Activated CD8-positive, alpha-beta memory T cell treated with anti-CD3 and anti-CD28 coated beads, Interleukin-2, amount 50 U/mL, for 1 hour (primary cell): ENCODE measurements at regions not wholly inside any gene's neighbourhood (a gene's known extent, or its start where the extent isn't known, plus 50 kb on each side); places are given as distances from the start of the nearest gene placed in this dataset.
"Not testable (repeated sequence)": the region's sequence is repeated elsewhere in the genome, so short reads cannot be mapped to it uniquely, and the experiment has no call there.

Source experiments
- DNase-seq: peaks from one replicate; pipeline ENCODE4 v3.0.0-alpha.2; 2020; ENCODE audit errors: extremely low read depth

DNA sequence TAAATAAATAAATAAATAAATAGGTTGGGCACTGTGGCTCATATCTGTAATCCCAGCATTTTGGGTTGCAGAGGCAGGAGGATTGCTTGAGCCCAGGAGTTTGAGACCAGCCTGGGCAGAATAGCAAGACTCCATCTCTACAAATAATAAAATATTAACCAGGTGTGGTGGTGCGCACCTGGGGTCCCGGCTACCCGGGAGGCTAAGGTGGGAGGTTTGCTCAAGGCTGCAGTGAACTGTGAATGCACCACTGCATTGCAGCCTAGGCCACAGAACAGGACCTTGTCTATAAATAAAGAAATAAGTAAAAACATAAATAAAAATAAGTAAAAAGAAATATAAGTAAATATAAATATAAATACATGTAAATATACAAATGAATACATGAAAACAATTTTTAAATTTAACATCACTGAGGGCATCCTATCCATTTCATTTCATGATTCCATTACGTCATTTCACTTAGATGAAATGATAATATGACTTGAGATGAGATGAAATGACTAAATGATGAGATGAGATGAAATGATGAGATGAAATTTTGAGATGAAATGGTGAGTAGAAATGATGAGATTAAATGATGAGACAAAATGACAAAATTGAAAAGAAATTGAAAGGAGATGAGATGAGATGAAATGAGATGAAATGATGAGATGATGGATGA is 233.4 kb downstream of the GOLGA6L6 start:
- not testable (repeated sequence) for DNase-seq

DNA sequence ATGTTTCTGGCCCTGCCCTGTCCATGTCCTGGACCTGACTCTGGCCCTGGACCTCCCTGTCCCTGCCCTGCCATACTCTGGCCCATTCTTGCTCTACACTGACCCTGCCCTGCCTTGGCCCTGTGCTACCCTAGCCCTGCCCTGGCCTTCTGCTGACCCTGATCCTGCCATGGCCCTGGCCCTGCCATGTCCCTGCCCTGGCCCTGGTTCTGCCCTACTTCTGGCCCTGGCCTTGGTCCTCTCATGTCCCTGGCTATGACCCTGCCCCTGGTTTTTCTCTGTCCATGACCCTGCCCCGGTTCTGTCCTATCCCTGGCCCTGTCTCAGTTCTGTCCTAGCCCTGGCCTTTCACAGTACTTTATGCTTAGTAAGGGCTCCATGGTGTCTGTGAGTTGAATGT is 234.5 kb downstream of the GOLGA6L6 start:
- not testable (repeated sequence) for DNase-seq

DNA sequence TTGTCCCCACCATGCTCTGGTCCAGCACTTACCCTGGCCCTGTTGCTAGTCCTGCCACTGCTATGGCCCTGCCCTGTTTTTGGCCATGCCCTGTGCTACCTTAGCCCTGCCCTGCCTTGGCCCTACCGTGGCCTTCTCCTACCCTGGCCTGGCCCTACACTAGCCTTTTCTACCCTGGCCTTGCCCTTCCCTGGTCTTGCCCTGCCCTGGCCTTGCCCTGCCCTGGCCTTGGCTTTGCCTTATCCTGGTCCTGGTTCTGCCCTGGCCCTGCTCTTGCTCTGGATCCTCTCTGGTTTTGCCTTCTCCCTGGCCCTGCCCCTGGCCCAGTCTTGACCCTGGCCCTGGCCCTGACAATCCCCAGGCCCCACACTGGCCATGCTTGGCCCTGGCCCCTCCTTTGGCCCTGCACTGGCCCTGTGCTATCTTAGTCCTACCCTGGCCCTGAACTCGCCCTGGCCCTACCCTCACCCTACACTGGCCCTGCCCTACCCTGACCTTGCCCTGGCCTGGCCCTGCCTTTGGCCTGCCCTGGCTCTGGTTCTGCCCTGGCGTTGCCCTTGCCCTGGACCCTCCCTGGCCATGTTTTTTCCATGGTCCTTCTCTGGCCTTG is 235.0 kb downstream of the GOLGA6L6 start:
- not testable (repeated sequence) for DNase-seq

DNA sequence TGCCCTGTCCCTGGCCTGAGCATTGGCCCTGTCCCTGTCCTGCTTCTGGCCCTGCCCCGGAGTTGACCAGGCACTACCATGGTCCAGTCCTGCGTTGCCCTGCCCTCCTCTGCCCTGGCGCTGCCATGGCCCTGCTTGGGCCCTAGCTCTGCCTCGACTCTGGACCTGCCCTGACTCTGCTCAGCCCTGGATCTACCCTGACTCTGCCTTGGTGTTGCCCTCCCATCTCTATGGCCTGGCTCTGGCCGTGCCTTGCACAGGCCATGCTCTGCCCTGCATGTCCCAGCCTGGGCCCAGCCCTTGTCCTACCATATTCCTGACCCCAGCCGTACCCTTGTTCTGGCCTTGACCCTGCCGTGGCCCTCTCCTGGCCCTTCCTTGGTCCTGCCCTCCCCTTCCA is 235.7 kb downstream of the GOLGA6L6 start:
- DNase-seq, result not testable (repeated sequence)

DNA sequence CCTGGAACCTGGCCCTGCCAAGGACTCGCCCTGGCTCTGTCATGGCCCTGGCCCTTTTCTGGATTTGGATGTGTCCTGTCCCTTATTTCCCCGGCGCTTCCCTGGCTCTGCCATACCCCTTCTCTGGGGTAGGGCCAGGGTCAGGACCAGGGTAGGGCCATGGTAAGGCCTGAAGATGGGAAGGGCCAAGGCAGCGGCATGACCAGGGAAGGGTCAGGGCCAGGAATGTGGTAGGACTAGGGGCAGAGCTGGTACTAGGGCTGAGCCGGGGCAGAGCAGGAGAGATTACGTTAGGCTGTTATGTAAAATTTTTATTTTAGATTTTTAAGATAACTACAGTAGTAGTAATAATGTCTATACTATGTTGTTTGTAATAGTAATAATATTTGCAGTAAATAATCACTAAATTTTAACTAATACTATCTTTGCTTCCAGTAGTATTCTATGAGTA is 236.6 kb downstream of the GOLGA6L6 start:
- DNase-seq, result not testable (repeated sequence)

DNA sequence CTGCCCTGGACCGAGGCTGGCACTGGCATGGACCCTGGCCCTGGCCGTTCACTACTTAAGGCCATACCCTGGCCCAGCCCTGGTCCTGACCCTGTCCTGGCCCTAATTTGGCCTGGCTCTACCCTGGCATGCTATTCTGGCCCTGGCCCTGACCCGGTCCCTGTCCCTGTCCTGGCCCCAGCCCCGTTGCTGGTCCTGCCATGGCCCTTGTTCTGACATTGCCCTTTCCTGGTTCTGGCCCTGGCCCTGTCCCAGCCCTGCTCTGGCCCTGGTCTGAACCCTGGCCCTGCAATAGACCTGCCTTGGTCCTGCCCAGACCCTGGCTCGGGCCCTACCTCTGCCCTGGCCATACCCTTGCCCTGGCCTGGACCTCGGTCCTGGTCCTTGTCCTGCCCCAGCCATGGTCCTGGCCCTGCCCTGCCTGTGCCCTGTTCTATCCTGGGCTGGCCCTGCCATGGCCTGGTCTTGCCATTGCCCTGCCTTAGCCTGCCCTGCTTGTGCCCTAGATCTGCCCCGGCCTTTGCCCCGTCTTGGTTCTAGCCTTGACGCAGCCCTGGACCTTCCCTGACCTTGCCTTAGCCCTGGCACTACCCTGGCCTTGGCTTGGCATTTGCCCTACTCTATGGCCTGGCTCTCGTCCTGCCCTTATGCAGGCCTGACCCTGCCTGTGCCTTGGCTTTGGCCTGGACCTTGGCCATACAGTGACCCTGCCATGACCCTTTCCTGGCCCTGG is 237.2 kb downstream of the GOLGA6L6 start:
- not testable (repeated sequence) for DNase-seq

DNA sequence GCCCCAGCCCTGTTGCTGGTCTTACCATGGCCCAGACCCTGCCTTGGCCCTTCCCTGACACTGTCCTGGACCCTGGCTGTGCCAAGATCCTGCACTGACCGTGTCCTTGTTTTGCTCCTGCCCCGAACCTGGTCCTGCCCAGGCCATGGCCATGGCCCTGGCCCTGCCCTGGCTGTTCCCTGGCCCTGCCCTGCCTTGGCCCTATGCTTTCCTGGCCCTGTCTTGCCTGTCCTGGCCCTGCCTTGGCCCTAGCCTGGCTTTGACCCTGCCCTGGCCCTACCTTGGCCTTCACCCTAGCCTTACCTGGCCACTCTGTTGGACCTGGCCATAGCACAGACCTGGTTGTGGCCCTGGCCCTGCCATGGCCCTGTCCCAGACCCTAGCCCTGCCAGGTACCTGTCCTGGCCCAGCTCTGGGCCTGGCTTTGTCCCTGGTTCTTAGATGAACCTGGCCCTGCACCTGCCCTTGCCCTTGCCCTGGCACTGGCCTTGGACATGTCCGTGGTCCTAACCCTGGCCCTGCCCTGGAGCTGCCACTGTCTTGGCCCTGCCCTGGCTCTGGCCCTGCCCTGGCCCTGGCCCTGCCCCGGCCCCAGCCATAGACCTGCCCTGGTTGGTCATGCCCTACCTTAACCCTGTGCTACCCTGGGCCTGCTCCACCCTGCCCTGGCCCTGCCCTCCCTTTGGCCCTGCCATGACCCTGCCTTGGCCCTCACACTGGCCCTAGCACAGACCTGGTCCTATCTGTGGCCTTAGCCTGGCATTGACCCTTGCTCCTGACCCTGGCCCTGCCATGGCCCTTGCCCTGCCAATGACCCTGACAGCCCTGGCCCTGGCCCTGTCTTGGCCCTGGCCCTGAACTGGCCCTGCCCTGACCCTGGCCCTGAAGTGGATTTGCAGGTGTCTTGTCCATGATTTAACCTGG is 238.1 kb downstream of the GOLGA6L6 start:
- DNase-seq, result not testable (repeated sequence)

DNA sequence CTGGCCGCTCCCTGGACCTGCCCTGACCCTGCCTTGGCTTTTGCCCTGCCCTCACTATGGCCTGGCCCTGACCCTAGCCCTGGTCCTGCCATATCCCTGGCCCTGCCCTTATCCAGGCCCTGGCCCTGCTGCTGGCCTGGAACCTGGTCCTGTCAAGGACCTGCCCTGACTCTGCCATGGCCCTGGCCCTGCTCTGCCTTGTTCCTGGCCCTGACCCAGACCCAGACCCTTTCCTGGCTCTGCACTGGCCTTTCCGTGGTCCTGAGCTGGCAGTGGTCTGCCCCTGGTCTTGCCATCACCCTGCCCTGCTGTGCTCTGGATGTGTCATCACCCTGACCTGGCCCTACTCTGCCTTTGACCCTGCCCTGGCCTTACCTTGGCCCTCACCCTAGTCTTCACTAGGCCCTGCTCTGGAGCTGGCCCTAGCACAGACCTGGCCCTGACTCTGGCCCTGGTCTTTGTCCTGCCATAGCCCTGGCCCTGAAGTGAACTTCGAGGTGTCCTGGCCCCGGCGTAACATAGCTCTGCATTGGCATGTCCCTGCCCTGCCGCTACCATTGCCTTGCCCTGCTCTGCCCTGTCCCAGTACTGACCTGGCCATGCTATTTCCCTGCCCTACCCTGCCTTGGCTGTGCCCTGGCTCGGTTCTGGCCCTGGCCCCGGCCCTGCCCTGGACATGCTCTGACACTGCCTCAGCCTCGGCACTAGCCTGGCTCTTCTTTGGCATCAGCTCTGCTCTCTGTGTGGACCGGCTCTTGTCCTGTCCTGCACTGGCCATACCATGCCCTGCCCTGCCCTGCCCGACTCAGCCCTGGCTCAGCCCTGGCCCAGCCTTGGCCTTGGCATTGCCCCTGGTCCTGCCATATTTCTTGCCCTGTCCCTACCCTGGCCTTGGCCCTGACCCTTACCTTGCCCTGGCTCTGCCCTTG is 239.2 kb downstream of the GOLGA6L6 start:
- not testable (repeated sequence) for DNase-seq

DNA sequence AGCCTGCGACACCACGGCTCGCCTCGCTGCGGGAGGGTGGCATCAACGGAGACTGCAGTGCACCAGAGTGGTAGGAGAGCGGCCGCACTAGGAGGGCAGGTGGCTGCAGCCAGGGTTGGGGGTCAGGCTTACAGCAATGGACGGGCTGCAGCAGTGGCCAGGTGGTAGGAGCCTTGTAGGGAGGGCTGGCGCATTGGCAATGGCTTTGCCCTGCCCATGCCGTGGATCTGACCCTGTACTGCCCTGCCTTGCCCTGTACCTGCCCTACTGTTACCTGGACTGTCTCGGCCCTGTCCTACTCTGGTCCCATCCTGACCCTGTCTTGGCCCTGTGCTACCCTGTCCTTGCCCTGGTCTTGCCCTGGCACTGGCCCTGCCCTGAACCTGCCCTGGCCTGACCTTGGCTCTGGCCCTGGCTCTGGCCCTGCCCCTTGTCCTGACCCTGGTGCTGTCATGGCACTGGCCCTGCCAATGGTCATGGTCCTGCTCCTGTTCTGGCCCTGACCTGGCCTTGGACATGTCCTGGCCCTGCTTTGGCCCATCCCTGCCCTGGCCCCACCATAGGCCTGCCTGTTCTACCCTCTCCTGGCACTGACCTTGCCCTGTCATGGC is 240.0 kb downstream of the GOLGA6L6 start:
- not testable (repeated sequence) for DNase-seq

DNA sequence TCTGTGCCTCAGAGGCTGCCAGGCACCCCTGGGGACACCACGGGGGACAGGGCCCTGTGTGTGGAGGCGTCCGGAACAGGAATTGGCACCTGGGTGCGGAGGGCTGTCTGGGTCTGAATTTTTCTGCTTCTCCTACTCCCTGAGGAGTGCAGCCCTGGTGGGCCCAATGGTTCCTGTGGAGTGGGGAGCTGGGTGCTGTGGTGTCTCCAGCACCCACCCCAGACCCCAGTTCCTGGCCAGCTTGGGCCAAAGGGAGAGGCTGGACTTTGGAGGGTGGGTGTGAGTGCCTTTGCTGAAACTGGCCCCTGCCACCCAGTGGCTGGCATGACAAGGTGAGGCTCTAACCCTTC is 240.6 kb downstream of the GOLGA6L6 start:
- DNase-seq, result not testable (repeated sequence)

DNA sequence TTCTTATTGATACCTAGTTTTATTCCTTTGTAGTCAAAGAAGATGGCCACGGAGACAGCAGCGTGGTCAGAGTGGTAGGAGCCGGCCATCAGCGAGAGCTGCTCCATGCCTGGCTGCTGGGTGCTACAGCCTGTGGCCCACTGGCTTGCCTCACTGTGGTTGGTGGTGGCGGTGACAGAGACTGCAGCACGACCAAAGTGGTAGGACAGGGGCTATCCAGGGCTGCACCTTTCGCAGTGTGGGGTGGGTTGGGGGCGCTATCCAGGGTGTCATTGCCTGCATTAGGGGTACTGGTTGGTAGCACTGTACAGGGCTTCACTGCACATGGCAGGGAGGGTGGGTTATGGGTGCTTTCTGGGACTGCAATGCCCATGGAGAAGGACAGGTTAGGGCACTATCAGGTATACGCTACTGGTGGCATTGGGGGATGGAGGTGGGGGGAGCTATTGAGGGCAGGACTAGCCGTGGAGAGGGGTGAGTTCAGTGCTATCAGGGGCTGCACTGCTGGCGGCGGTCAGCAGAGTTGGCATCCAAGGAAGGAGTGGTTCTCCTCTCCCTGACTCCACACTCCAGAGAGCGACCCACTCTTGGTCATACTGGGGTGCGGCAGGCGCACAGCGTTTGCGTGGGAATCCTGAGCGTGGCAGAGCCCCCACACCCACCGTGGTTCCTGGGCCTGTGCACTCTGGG is 241.1 kb downstream of the GOLGA6L6 start:
- DNase-seq, result not testable (repeated sequence)

DNA sequence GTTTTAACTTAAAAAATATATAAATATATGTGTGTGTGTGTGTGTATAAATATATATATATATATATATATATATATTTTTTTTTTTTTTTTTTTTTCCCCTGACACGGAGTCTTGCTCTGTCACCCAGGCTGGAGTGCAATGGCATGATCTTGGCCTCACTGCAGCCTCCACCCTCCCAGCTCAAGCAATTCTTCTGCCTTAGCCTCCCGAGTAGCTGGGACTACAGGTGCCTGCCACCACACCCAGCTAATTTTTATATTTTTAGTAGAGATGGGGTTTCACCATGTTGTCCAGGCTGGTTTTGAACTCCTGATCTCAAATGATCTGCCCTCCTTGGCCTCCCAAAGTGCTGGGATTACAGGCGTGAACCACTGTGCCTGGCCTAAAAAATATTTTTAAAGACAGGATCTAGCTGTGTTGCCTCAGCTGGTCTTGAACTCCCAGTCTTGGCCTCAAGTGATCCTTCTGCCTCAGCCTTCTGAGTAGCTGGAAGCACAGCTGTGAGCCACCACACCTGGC is 243.9 kb downstream of the GOLGA6L6 start:
- DNase-seq, result not testable (repeated sequence)

DNA sequence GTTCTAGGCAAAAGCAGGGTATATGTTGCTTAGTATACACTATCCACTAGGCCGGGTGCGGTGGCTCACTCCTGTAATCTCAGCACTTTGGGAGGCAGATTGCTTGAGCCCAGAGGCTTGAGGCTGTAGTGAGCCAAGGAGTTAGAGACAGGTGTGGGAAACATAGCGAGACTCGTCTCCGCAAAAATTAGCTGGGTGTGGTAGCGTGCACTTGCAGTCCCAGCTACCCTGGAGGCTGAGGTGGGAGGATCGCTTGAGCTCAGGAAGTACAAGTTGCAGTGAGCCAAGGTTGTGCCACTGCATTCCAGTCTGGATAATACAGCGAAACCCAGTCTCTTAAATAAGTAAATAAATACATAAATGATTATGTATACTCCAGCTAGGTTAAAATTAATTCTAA is 245.3 kb downstream of the GOLGA6L6 start:
- not testable (repeated sequence) for DNase-seq

DNA sequence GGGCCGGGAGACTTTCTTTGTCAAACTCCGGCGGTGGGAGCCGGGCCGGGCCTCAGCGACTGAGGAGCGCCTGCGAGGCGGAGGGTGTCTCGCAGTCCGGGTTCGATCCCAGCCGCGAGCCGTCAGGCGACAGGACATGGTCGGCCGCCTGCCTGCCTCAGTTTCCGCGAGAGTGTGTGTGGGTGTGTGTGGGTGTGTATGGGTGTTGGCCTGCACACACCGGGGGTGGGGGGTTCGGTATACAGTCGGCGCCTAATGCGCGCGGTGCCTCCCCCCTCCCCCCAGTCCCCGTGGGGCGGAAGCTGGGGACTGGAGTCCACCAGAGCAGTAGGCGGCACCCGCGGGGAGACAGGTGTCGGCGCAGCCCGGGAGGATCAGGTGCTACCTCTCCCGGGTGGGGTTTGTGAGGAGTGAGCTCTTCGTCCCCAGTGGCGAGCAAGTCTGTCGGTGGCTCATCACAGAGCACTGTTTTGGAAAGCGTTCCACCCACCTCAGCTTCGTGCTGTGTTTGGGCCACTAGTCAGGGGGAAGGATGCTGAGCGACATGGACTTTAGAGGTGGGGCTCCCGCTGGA is 246.3 kb downstream of the GOLGA6L6 start:
- DNase-seq, result no peak

DNA sequence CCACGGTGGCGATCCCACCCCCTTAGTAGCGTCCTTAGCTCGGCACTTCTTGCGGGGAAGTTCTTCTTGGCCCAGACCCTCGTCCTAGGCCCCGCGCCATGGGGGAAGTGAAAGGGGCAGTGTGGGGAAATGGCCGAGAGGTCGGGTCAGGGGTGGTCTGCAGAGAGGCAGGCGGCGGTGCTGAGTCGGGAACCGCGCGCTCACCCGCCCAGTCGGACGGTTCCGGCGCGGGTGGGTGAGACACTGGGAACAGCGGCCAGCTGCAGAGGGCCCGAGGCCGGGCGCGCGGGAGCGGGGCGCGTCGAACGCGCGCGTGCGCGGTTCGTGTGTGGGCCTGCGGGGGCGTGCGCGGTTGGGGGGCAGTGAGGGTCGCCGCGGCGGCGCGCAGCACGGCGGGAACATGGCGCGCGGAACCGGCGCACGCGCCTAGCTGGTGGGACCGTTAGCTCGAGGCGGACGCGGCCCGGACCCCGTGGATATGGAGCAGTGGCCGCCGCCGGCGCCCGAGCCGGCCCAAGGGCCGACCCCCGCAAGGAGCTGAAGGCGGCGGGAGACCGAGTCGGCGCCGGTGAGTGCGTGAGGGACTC is 246.9 kb downstream of the GOLGA6L6 start:
- no peak for DNase-seq

DNA sequence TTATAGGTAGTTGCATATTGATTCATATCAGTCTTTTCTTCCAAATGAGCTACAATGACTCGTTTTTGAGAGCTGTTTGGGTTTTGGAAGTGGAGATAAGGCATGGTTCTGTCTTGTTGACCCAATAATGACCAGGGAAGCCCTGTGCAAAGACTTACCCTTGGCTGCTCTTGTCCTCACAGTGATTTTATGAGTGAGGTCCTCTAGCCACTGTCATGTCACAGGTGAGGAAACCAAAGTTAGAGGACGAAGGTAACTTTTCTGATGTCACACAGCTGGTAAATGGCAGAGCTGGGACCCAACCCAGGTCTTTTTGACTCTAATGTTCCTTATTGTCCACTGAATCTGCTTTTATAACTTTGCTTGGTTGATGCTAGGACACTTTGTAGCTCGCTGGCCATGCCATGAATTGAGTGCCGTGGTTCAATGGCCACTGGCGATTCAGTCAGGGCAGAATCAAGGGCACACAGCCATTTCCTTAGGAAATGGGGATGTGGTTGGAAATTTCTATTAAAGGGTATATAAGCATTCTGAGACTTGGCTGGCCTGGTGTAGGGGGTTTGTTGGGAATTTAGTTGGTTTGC is 249.1 kb downstream of the GOLGA6L6 start:
- not testable (repeated sequence) for DNase-seq

DNA sequence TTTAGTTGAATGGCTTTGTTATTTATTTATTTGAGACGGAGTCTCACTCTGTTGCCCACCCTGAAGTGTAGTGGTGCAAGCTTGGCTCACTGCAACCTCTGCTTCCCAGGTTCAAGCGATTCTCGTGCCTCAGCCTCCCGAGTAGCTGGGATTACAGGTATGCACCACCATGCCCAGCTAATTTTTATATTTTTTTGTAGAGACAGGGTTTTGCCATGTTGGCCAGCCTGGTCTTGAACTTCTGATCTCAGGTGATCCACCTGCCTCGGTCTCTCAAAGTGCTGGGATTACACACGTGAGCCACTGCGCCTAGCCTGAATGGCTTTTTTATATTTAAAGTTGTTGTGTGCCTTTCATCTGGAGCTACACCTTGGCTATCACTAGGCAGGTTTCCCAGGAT is 250.0 kb downstream of the GOLGA6L6 start:
- not testable (repeated sequence) for DNase-seq

DNA sequence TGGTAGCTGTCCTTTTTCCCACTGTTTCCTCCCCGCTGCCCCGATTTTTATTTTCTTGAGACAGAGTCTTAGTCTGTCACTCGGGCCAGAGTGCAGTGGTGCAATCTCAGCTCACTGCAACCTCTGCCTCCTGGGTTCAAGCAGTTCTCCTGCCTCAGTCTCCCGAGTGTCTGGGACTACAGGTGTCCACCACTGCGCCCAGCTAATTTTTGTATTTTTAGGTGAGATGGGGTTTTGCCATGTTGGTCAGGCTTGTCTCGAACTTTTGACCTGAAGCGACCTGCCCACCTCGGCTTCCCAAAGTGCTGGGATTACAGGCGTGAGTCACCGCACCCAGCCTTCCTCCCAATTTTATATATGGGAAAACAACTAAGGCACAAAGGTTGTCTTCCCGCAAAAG is 251.0 kb downstream of the GOLGA6L6 start:
- DNase-seq, result not testable (repeated sequence)
